K562 (cell line): ENCODE measurements at regions not wholly inside any gene's neighbourhood (a gene's known extent, or its start where the extent isn't known, plus 50 kb on each side); places are given as distances from the start of the nearest gene placed in this dataset.

Experiments used
- ATAC-seq: fragments of 200-7000 bp; cut with Tn5 transposase; 3 replicates; pipeline ENCODE4 v1.9.1; 2020; ENCODE audit warnings: moderate library complexity
- BruUV-seq: library from RNA; stranded (reverse); fragments of 400-500 nt; replicated peaks from 2 replicates; lab custom pipeline; 2021; lab: Mats Ljungman, UMichigan
- CTCF ChIA-PET: fragments of 300-600 bp; formaldehyde crosslinking; extraction: SDS; loops from one replicate; lab custom pipeline; 2021; ENCODE audit warnings: low intra/inter-chr PET ratio; lab: Yijun Ruan, JAX
- POLR2A ChIA-PET: fragments of 300-600, 350-650 bp; sonication (Branson Sonifier 250); formaldehyde crosslinking; extraction: SDS; loops from one replicate; lab custom pipeline; 2021; ENCODE audit warnings: antibody characterized with exemption, inconsistent platforms; lab: Yijun Ruan, JAX
- DNase-seq, 4 experiments: peaks; one replicate each; pipeline versions ENCODE4 v3.0.0 to v3.0.0-alpha.2; 2011 to 2018; ENCODE audit warnings: low spot score in 3 of 4, mixed read lengths in 3 of 4; ENCODE audit errors: extremely low read depth in 1 of 4
- FAIRE-seq: peaks from 2 replicates; lab custom pipeline; 2011; peaks lifted over from hg19 to GRCh38; lab: Jason Lieb, UNC
- H2AFZ ChIP-seq: 2 replicates; pipeline ENCODE4 v1.6.0; 2011; ENCODE audit warnings: low read depth, low read length, control low read depth, inconsistent platforms
- H3K27ac ChIP-seq: fragments of 200-600 bp; 3 replicates; pipeline ENCODE4 v1.8.0; 2011; ENCODE audit warnings: low read depth, mild to moderate bottlenecking, control low read depth, inconsistent platforms, low read length, moderate library complexity, mixed read lengths; ENCODE audit errors: extremely low read depth
- H3K27me3 ChIP-seq, 2 experiments: fragments of 300-600 bp in 1 of 2; 2 replicates in 1 of 2; 3 replicates in 1 of 2; pipeline versions ENCODE4 v1.6.0 to v1.8.0; 2011; ENCODE audit warnings: inconsistent platforms in 2 of 2, low read length in 2 of 2, mild to moderate bottlenecking in 1 of 2, mixed read lengths in 1 of 2, moderate library complexity in 1 of 2; ENCODE audit not compliant: control insufficient read depth in 2 of 2, insufficient read depth in 2 of 2
- H3K36me3 ChIP-seq: fragments of 300-600 bp; 3 replicates; pipeline ENCODE4 v1.8.0; 2011; ENCODE audit warnings: mild to moderate bottlenecking, low read length, inconsistent platforms; ENCODE audit not compliant: control insufficient read depth, insufficient read depth
- H3K4me1 ChIP-seq, 2 experiments: fragments of 200-600 bp in 1 of 2; replicated peaks in 1 of 2; 2 replicates in 1 of 2; 3 replicates in 1 of 2; pipeline versions ENCODE4 v1.5.1 to v1.8.0; 2011; ENCODE audit warnings: inconsistent platforms in 2 of 2, low read length in 2 of 2, mild to moderate bottlenecking in 1 of 2, mixed read lengths in 1 of 2, moderate library complexity in 1 of 2; ENCODE audit not compliant: control insufficient read depth in 2 of 2, insufficient read depth in 2 of 2
- H3K4me2 ChIP-seq: 2 replicates; pipeline ENCODE4 v1.6.1; 2011; ENCODE audit warnings: low read length, control low read depth, inconsistent platforms, mixed read lengths; ENCODE audit not compliant: insufficient read depth
- H3K4me3 ChIP-seq: fragments of 200-600 bp; sonication (generic), shearing (Covaris generic); 2 replicates; pipeline ENCODE4 v1.5.1; 2016; ENCODE audit warnings: control low read depth, inconsistent platforms
- H3K79me2 ChIP-seq: fragments of 200-600 bp; 3 replicates; pipeline ENCODE4 v1.8.0; 2011; ENCODE audit warnings: low read length, inconsistent platforms; ENCODE audit not compliant: control insufficient read depth, insufficient read depth
- H3K9ac ChIP-seq, 2 experiments: 2 replicates each; pipeline versions ENCODE4 v1.6.0 to v1.6.1; 2011; ENCODE audit warnings: low read depth in 2 of 2, low read length in 2 of 2, control low read depth in 1 of 2, inconsistent platforms in 1 of 2, mild to moderate bottlenecking in 1 of 2, mixed read lengths in 1 of 2; ENCODE audit not compliant: insufficient read depth in 1 of 2
- H3K9me1 ChIP-seq: one replicate; pipeline ENCODE4 v1.6.0; 2011; ENCODE audit warnings: inconsistent platforms, mild to moderate bottlenecking, low read length, moderate library complexity; ENCODE audit not compliant: control insufficient read depth, insufficient read depth
- H3K9me3 ChIP-seq: replicated peaks from 2 replicates; pipeline ENCODE4 v1.5.1; 2011; ENCODE audit warnings: low read depth, low read length, inconsistent platforms; ENCODE audit not compliant: control insufficient read depth, insufficient read depth
- H4K20me1 ChIP-seq: replicated peaks from 2 replicates; pipeline ENCODE4 v1.6.1; 2011; ENCODE audit warnings: low read length, inconsistent platforms, mixed read lengths; ENCODE audit not compliant: control insufficient read depth, insufficient read depth
- ETV5 ChIP-seq: sonication (generic); formaldehyde crosslinking; IDR thresholded peaks from 2 replicates; pipeline ENCODE4 v1.4.0; 2020; ENCODE audit warnings: low read depth, mild to moderate bottlenecking, missing genetic modification reagents
- GTF2A2 ChIP-seq: IDR thresholded peaks from 2 replicates; pipeline ENCODE4 v1.6.1; 2016; ENCODE audit warnings: mild to moderate bottlenecking, missing genetic modification characterization, missing compliant biosample characterization
- GTF2F1 ChIP-seq: IDR thresholded peaks from 2 replicates; pipeline ENCODE4 v1.6.1; 2011; ENCODE audit warnings: low read depth, low read length, improper control_type of control experiment
- MAFG ChIP-seq: fragments of 450-650 bp; conservative IDR thresholded peaks from 2 replicates; pipeline ENCODE4 v1.6.1; 2016; ENCODE audit warnings: missing genetic modification characterization, missing compliant biosample characterization
- NRF1 ChIP-seq, 2 experiments: fragments of 450-650 bp; IDR thresholded peaks in 1 of 2; conservative IDR thresholded peaks in 1 of 2; 2 replicates each; pipeline ENCODE4 v1.6.1; 2014; ENCODE audit warnings: mild to moderate bottlenecking in 2 of 2
- SP1 ChIP-seq: sonication (generic); formaldehyde crosslinking; IDR thresholded peaks from 2 replicates; pipeline ENCODE4 v1.8.1; 2022; ENCODE audit warnings: mild to moderate bottlenecking, missing genetic modification reagents
- THRA ChIP-seq: fragments of 450-650 bp; IDR thresholded peaks from 2 replicates; pipeline ENCODE4 v1.6.1; 2017; ENCODE audit warnings: mild to moderate bottlenecking, moderate library complexity
- WGBS: fragments of 100-300 bp; shearing (Covaris generic); methylation state at CpG from one replicate; pipeline ENCODE4 v1.1.6; 2016; ENCODE audit warnings: low coverage, mixed read lengths; ENCODE audit not compliant: insufficient coverage; ENCODE audit errors: missing lambda C conversion rate; 5-methylcytosine and 5-hydroxymethylcytosine counted together
- in situ Hi-C: fragments of 300-500 bp; cut with MboI; formaldehyde crosslinking; loops from 4 replicates; pipeline ENCODE4 v1.15.0; 2018; ENCODE audit warnings: inconsistent platforms, mixed read lengths
- intact Hi-C: fragments of 100-400 bp; cut with micrococcal nuclease; formaldehyde crosslinking; loops from 2 replicates; pipeline ENCODE4 v1.14.2; 2022
- TF ChIP-seq, protein P1 (sequence below): sonication (generic); formaldehyde crosslinking; IDR thresholded peaks from 2 replicates; pipeline ENCODE4 v1.8.1; 2023; ENCODE audit warnings: mild to moderate bottlenecking, missing genetic modification reagents
- TF ChIP-seq, protein P2 (sequence below): fragments of 450-650 bp; IDR thresholded peaks from 2 replicates; pipeline ENCODE4 v1.6.1; 2016; ENCODE audit warnings: low read depth

DNA sequence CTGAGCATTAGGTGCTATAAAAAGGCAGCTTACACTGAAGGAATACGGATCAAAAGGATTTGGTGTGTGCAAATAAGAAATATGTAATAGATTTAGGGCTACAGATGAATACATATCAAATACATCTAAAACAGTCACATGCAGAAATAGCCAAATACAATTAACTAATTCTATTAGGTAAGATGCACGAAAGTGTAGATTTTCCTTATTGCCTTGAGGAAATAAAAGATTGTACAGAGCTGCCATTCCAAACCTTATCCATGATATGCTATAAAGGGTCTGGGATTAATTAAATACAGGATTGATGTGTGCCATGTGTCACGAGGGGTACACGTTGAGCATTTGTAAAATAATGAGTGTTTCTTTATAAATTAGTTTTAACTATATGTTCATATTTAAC, 107.0 kb upstream of the ELOVL6 start (continued):
- TF ChIP-seq SP1 (CRISPR knock-in tag) (no peak), NRF1 (conservative IDR thresholded peaks at IDR 0.05 in 1 of 2, IDR thresholded peaks at IDR 0.05 in 1 of 2) (no peak), MAFG (tag) (no peak), GTF2F1 (no peak)
- TF ChIP-seq, protein P1, sequence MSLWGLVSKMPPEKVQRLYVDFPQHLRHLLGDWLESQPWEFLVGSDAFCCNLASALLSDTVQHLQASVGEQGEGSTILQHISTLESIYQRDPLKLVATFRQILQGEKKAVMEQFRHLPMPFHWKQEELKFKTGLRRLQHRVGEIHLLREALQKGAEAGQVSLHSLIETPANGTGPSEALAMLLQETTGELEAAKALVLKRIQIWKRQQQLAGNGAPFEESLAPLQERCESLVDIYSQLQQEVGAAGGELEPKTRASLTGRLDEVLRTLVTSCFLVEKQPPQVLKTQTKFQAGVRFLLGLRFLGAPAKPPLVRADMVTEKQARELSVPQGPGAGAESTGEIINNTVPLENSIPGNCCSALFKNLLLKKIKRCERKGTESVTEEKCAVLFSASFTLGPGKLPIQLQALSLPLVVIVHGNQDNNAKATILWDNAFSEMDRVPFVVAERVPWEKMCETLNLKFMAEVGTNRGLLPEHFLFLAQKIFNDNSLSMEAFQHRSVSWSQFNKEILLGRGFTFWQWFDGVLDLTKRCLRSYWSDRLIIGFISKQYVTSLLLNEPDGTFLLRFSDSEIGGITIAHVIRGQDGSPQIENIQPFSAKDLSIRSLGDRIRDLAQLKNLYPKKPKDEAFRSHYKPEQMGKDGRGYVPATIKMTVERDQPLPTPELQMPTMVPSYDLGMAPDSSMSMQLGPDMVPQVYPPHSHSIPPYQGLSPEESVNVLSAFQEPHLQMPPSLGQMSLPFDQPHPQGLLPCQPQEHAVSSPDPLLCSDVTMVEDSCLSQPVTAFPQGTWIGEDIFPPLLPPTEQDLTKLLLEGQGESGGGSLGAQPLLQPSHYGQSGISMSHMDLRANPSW, result no peak
- TF ChIP-seq, all 486 proteins: peak for 0

GRCh38 chr4:110296892-110297291, 98.5 kb upstream of the ELOVL6 start:
- 0% methylated on average over 2 of the region's 2 CpGs for WGBS
- TF ChIP-seq, protein P2, sequence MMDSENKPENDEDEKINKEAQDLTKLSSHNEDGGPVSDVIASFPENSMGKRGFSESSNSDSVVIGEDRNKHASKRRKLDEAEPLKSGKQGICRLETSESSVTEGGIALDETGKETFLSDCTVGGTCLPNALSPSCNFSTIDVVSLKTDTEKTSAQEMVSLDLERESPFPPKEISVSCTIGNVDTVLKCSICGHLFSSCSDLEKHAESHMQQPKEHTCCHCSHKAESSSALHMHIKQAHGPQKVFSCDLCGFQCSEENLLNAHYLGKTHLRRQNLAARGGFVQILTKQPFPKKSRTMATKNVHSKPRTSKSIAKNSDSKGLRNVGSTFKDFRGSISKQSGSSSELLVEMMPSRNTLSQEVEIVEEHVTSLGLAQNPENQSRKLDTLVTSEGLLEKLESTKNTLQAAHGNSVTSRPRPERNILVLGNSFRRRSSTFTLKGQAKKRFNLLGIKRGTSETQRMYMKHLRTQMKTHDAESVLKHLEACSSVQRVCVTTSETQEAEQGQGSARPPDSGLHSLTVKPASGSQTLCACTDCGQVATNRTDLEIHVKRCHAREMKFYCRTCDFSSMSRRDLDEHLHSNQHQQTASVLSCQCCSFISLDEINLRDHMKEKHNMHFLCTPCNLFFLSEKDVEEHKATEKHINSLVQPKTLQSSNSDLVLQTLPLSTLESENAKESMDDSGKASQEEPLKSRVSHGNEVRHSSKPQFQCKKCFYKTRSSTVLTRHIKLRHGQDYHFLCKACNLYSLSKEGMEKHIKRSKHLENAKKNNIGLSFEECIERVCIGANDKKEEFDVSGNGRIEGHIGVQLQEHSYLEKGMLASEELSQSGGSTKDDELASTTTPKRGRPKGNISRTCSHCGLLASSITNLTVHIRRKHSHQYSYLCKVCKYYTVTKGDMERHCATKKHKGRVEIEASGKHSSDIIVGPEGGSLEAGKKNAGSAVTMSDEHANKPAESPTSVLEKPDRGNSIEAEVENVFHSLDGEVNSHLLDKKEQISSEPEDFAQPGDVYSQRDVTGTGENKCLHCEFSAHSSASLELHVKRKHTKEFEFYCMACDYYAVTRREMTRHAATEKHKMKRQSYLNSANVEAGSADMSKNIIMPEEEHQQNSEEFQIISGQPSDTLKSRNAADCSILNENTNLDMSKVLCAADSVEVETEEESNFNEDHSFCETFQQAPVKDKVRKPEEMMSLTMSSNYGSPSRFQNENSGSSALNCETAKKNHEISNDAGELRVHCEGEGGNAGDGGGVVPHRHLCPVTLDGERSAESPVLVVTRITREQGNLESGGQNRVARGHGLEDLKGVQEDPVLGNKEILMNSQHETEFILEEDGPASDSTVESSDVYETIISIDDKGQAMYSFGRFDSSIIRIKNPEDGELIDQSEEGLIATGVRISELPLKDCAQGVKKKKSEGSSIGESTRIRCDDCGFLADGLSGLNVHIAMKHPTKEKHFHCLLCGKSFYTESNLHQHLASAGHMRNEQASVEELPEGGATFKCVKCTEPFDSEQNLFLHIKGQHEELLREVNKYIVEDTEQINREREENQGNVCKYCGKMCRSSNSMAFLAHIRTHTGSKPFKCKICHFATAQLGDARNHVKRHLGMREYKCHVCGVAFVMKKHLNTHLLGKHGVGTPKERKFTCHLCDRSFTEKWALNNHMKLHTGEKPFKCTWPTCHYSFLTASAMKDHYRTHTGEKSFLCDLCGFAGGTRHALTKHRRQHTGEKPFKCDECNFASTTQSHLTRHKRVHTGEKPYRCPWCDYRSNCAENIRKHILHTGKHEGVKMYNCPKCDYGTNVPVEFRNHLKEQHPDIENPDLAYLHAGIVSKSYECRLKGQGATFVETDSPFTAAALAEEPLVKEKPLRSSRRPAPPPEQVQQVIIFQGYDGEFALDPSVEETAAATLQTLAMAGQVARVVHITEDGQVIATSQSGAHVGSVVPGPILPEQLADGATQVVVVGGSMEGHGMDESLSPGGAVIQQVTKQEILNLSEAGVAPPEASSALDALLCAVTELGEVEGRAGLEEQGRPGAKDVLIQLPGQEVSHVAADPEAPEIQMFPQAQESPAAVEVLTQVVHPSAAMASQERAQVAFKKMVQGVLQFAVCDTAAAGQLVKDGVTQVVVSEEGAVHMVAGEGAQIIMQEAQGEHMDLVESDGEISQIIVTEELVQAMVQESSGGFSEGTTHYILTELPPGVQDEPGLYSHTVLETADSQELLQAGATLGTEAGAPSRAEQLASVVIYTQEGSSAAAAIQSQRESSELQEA, result no peak
- no peak for TF ChIP-seq ETV5 (CRISPR knock-in tag)
- no peak for TF ChIP-seq MAFG (tag)
- TF ChIP-seq GTF2A2, result no peak
- TF ChIP-seq THRA, result no peak

More at GRCh38 chr4:110296892-110297291, 98.5 kb upstream of the ELOVL6 start:
- H3K36me3 ChIP-seq, result no peaks in the 10 kb centered on the region
- ChIA-PET POLR2A (no interaction called here), CTCF (no interaction called here)
- H3K27ac ChIP-seq, result no peak overlapping the region
- no peaks in the 10 kb centered on the region for H4K20me1 ChIP-seq
- intact Hi-C loops (no loop called here), in situ Hi-C loops (no loop called here)
- H3K79me2 ChIP-seq, result no peaks in the 10 kb centered on the region
- no peaks in the 10 kb centered on the region for H3K4me1 ChIP-seq
- no peak overlapping the region for H3K4me3 ChIP-seq
- no peaks in the 10 kb centered on the region for H3K9me1 ChIP-seq
- FAIRE-seq, result no peak
- H3K27me3 ChIP-seq, result peaks cover 16 to 39% of the 10 kb centered on the region in 2 experiments
- ATAC-seq, result no peak
- H3K9me3 ChIP-seq, result no peaks in the 10 kb centered on the region
- no peak for DNase-seq
- no TSS peak for BruUV-seq
- H3K9ac ChIP-seq, result no peak overlapping the region
- H3K4me2 ChIP-seq, result no peak overlapping the region
- no peak overlapping the region for H2AFZ ChIP-seq
